ENCODE measurements at regions not wholly inside any gene's neighbourhood (a gene's known extent, or its start where the extent isn't known, plus 50 kb on each side); places are given as distances from the start of the nearest gene placed in this dataset.
"Not testable (repeated sequence)": the region's sequence is repeated elsewhere in the genome, so short reads cannot be mapped to it uniquely, and the experiment has no call there.

- no peak for DNase-seq (ENCODE audit: low read depth)
Measured at GRCh38 chr5:25993701-25994100, 1044.7 kb downstream of the CDH9 start.

- DNase-seq (ENCODE audit: low read depth): no peak
Measured at GRCh38 chr5:25991639-25992038, 1046.7 kb downstream of the CDH9 start.

- no peak for DNase-seq (ENCODE audit: low read depth)
Measured at GRCh38 chr5:25990771-25991170, 1047.6 kb downstream of the CDH9 start.

GRCh38 chr5:25979086-25979485 is 1059.3 kb downstream of the CDH9 start:
- DNase-seq (ENCODE audit: low read depth): no peak

- no peak for DNase-seq (ENCODE audit: low read depth)
Measured at GRCh38 chr5:25975885-25976284, 1062.5 kb downstream of the CDH9 start.

GRCh38 chr5:25974451-25974850 is 1063.9 kb downstream of the CDH9 start:
- no peak for DNase-seq (ENCODE audit: low read depth)

GRCh38 chr5:25970906-25971489 is 1067.4 kb downstream of the CDH9 start:
- DNase-seq (ENCODE audit: low read depth): no peak

GRCh38 chr5:25969042-25969441 is 1069.3 kb downstream of the CDH9 start:
- DNase-seq (ENCODE audit: low read depth): not testable (repeated sequence)

- DNase-seq (ENCODE audit: low read depth): no peak
Measured at GRCh38 chr5:25964009-25964372, 1074.4 kb downstream of the CDH9 start.

GRCh38 chr5:25963251-25964008 is 1075.0 kb downstream of the CDH9 start:
- DNase-seq (ENCODE audit: low read depth): no peak

- DNase-seq (ENCODE audit: low read depth): no peak
Measured at GRCh38 chr5:25955337-25955736, 1083.0 kb downstream of the CDH9 start.

GRCh38 chr5:25950681-25951080 is 1087.7 kb downstream of the CDH9 start:
- DNase-seq (ENCODE audit: low read depth): no peak

GRCh38 chr5:25948278-25948677 is 1090.1 kb downstream of the CDH9 start:
- DNase-seq (ENCODE audit: low read depth): no peak

- no peak for DNase-seq (ENCODE audit: low read depth)
Measured at GRCh38 chr5:25944786-25945185, 1093.6 kb downstream of the CDH9 start.

GRCh38 chr5:25909163-25909562 is 1129.2 kb downstream of the CDH9 start:
- no peak for DNase-seq (ENCODE audit: low read depth)

- DNase-seq (ENCODE audit: low read depth): no peak
Measured at GRCh38 chr5:25905646-25906045, 1132.7 kb downstream of the CDH9 start.

- no peak for DNase-seq (ENCODE audit: low read depth)
Measured at GRCh38 chr5:25892211-25892610, 1146.2 kb downstream of the CDH9 start.

GRCh38 chr5:25891691-25892090 is 1146.7 kb downstream of the CDH9 start:
- no peak for DNase-seq (ENCODE audit: low read depth)

- no peak for DNase-seq (ENCODE audit: low read depth)
Measured at GRCh38 chr5:25881318-25882036, 1156.9 kb downstream of the CDH9 start.

GRCh38 chr5:25863811-25864210 is 1174.6 kb downstream of the CDH9 start:
- no peak for DNase-seq (ENCODE audit: low read depth)

GRCh38 chr5:25862276-25862675 is 1176.1 kb downstream of the CDH9 start:
- DNase-seq (ENCODE audit: low read depth): no peak

- no peak for DNase-seq (ENCODE audit: low read depth)
Measured at GRCh38 chr5:25858019-25858418, 1180.4 kb downstream of the CDH9 start.

GRCh38 chr5:25851301-25851700 is 1187.1 kb downstream of the CDH9 start:
- no peak for DNase-seq (ENCODE audit: low read depth)

Data from myocyte (in vitro differentiated cells).